H1 (cell line): ENCODE measurements at regions not wholly inside any gene's neighbourhood (a gene's known extent, or its start where the extent isn't known, plus 50 kb on each side); places are given as distances from the start of the nearest gene placed in this dataset.

Source experiments
- ATF3 ChIP-seq: IDR thresholded peaks from 2 replicates; pipeline ENCODE4 v1.6.1; 2011; ENCODE audit warnings: low read depth, mild to moderate bottlenecking, low read length; ENCODE audit not compliant: insufficient read depth
- CTCF ChIP-seq, 3 experiments: IDR thresholded peaks; 1 replicate in 2 of 3; 2 replicates in 1 of 3; pipeline versions ENCODE4 v1.5.1 to v1.6.1; 2011; ENCODE audit warnings: low read length in 3 of 3, mild to moderate bottlenecking in 3 of 3, inconsistent platforms in 2 of 3, low read depth in 1 of 3, moderate library complexity in 1 of 3; ENCODE audit not compliant: insufficient read depth in 1 of 3; ENCODE audit errors: control extremely low read depth in 1 of 3
- HDAC2 ChIP-seq, 2 experiments: fragments of 300-600 bp in 1 of 2; sonication (generic) in 1 of 2; IDR thresholded peaks; 2 replicates each; pipeline ENCODE4 v1.6.1; 2011 to 2012; ENCODE audit warnings: low read depth in 2 of 2, low read length in 2 of 2, mild to moderate bottlenecking in 2 of 2, moderate library complexity in 2 of 2, borderline replicate concordance in 1 of 2, inconsistent platforms in 1 of 2
- MAX ChIP-seq: IDR thresholded peaks from 2 replicates; pipeline ENCODE4 v1.6.1; 2012; ENCODE audit warnings: inconsistent platforms
- SIN3A ChIP-seq, 2 experiments: IDR thresholded peaks in 1 of 2; conservative IDR thresholded peaks in 1 of 2; 2 replicates each; pipeline ENCODE4 v1.6.1; 2011 to 2012; ENCODE audit warnings: low read length in 2 of 2, improper control_type of control experiment in 1 of 2, low read depth in 1 of 2, mild to moderate bottlenecking in 1 of 2

- TF ChIP-seq MAX = no peak
- TF ChIP-seq CTCF (IDR thresholded peaks at IDR 0.05; ENCODE audit: control extremely low read depth in 1 of 3, insufficient read depth in 1 of 3, low read depth in 1 of 3, low read length in 3 of 3) = no peak
- no peak for TF ChIP-seq HDAC2 (IDR thresholded peaks at IDR 0.05; ENCODE audit: borderline replicate concordance in 1 of 2, low read depth in 2 of 2, low read length in 2 of 2)
- TF ChIP-seq ATF3 = no peak
- TF ChIP-seq SIN3A (conservative IDR thresholded peaks at IDR 0.05 in 1 of 2, IDR thresholded peaks at IDR 0.05 in 1 of 2; ENCODE audit: low read depth in 1 of 2, low read length in 2 of 2) = no peak
These were observed 190.4 kb upstream of the TMPO start for GRCh38 chr12:98325003-98325402.
